HepG2 (cell line): ENCODE measurements at regions not wholly inside any gene's neighbourhood (a gene's known extent, or its start where the extent isn't known, plus 50 kb on each side); places are given as distances from the start of the nearest gene placed in this dataset.

Source experiments
- ATAC-seq: fragments of 200-7000 bp; cut with Tn5 transposase; 3 replicates; pipeline ENCODE4 v1.9.1; 2020; ENCODE audit warnings: mild to moderate bottlenecking, moderate library complexity
- BruUV-seq: library from RNA; stranded (reverse); fragments of 400-500 nt; replicated peaks from 2 replicates; lab custom pipeline; 2021; lab: Mats Ljungman, UMichigan
- CTCF ChIA-PET: fragments of 300-600 bp; formaldehyde crosslinking; extraction: SDS; loops from one replicate; lab custom pipeline; 2021; ENCODE audit warnings: low total read pairs, inconsistent platforms, low intra/inter-chr PET ratio; lab: Yijun Ruan, JAX
- POLR2A ChIA-PET: fragments of 350-600 bp; sonication (Branson Sonifier 250); formaldehyde crosslinking; loops from one replicate; lab custom pipeline; 2020; ENCODE audit warnings: antibody characterized with exemption, inconsistent platforms; lab: Yijun Ruan, JAX
- DNase-seq: peaks from one replicate; pipeline ENCODE4 v3.0.0-alpha.2; 2015; ENCODE audit warnings: low spot score
- FAIRE-seq: peaks from 3 replicates; lab custom pipeline; 2011; peaks lifted over from hg19 to GRCh38; lab: Jason Lieb, UNC
- H2AFZ ChIP-seq: one replicate; pipeline ENCODE4 v1.6.1; 2011; ENCODE audit warnings: low read length, inconsistent platforms
- H3K27ac ChIP-seq: fragments of 300-600 bp; 3 replicates; pipeline ENCODE4 v1.8.0; 2011; ENCODE audit warnings: mixed run types, mild to moderate bottlenecking, mixed read lengths, low read length, inconsistent platforms; ENCODE audit not compliant: insufficient read depth; ENCODE audit errors: extremely low read length
- H3K27me3 ChIP-seq, 2 experiments: fragments of 200-600 bp in 1 of 2; 2 replicates in 1 of 2; 3 replicates in 1 of 2; pipeline versions ENCODE4 v1.6.0 to v1.8.0; 2011; ENCODE audit warnings: low read length in 2 of 2, mild to moderate bottlenecking in 2 of 2, moderate library complexity in 2 of 2, inconsistent platforms in 1 of 2; ENCODE audit not compliant: insufficient read depth in 2 of 2, control insufficient read depth in 1 of 2
- H3K36me3 ChIP-seq, 2 experiments: fragments of 200-600 bp in 1 of 2; replicated peaks in 1 of 2; 2 replicates in 1 of 2; 3 replicates in 1 of 2; pipeline versions ENCODE4 v1.5.1 to v1.8.0; 2011; ENCODE audit warnings: low read length in 2 of 2, inconsistent platforms in 1 of 2; ENCODE audit not compliant: insufficient read depth in 2 of 2, control insufficient read depth in 1 of 2
- H3K4me1 ChIP-seq: 2 replicates; pipeline ENCODE4 v1.5.1; 2012; ENCODE audit warnings: low read length, inconsistent platforms; ENCODE audit not compliant: insufficient read depth
- H3K4me2 ChIP-seq: 2 replicates; pipeline ENCODE4 v1.6.0; 2011; ENCODE audit warnings: low read depth, low read length, inconsistent platforms
- H3K4me3 ChIP-seq, 3 experiments: fragments of 200-600 bp in 1 of 3; sonication (generic), shearing (Covaris generic) in 1 of 3; replicated peaks in 1 of 3; 2 replicates each; pipeline ENCODE4 v1.5.1; 2011 to 2016; ENCODE audit warnings: low read length in 3 of 3, inconsistent platforms in 2 of 3, low read depth in 2 of 3, mild to moderate bottlenecking in 2 of 3, control low read depth in 1 of 3, mixed read lengths in 1 of 3; ENCODE audit not compliant: insufficient read depth in 1 of 3
- H3K79me2 ChIP-seq: one replicate; pipeline ENCODE4 v1.6.1; 2011; ENCODE audit warnings: low read length, inconsistent platforms; ENCODE audit not compliant: insufficient read depth
- H3K9ac ChIP-seq: 2 replicates; pipeline ENCODE4 v1.6.0; 2011; ENCODE audit warnings: mild to moderate bottlenecking, low read depth, low read length, inconsistent platforms; ENCODE audit not compliant: insufficient read depth
- H3K9me3 ChIP-seq: 2 replicates; pipeline ENCODE4 v1.5.1; 2012; ENCODE audit warnings: mild to moderate bottlenecking, low read length
- H4K20me1 ChIP-seq: 2 replicates; pipeline ENCODE4 v1.6.0; 2011; ENCODE audit warnings: inconsistent platforms, mild to moderate bottlenecking, low read length, moderate library complexity; ENCODE audit not compliant: insufficient read depth
- MTA3 ChIP-seq: sonication (generic); formaldehyde crosslinking; IDR thresholded peaks from 2 replicates; pipeline ENCODE4 v1.4.0; 2020; ENCODE audit warnings: missing genetic modification reagents
- MXD3 ChIP-seq: IDR thresholded peaks from 2 replicates; pipeline ENCODE4 v1.6.1; 2016; ENCODE audit warnings: mild to moderate bottlenecking, missing biosample characterization, missing genetic modification reagents
- PPARG ChIP-seq: conservative IDR thresholded peaks from 2 replicates; pipeline ENCODE4 v1.6.1; 2016; ENCODE audit warnings: missing biosample characterization, missing genetic modification reagents
- TMF1 ChIP-seq: sonication (generic); formaldehyde crosslinking; IDR thresholded peaks from 2 replicates; pipeline ENCODE4 v1.8.1; 2022; ENCODE audit warnings: low read depth, missing genetic modification reagents
- ZFP36L2 ChIP-seq: sonication (generic); formaldehyde crosslinking; IDR thresholded peaks from 2 replicates; pipeline ENCODE4 v1.4.0; 2020; ENCODE audit warnings: missing genetic modification reagents
- ZNF3 ChIP-seq: IDR thresholded peaks from 2 replicates; pipeline ENCODE4 v1.7.0; 2017; ENCODE audit warnings: inconsistent platforms
- ZNF678 ChIP-seq: sonication (generic); formaldehyde crosslinking; IDR thresholded peaks from 2 replicates; pipeline ENCODE4 v1.4.0; 2020; ENCODE audit warnings: mild to moderate bottlenecking, missing genetic modification reagents
- ZNF766 ChIP-seq: sonication (generic); formaldehyde crosslinking; IDR thresholded peaks from 2 replicates; pipeline ENCODE4 v1.5.0; 2020; ENCODE audit warnings: missing genetic modification reagents, borderline replicate concordance
- ZNF800 ChIP-seq: sonication (generic); formaldehyde crosslinking; IDR thresholded peaks from 2 replicates; pipeline ENCODE4 v1.4.0; 2020; ENCODE audit warnings: missing genetic modification reagents
- WGBS: methylation state at CpG from one replicate; pipeline ENCODE4 v1.1.6; 2017; ENCODE audit warnings: low lambda C conversion rate; 5-methylcytosine and 5-hydroxymethylcytosine counted together
- in situ Hi-C: cut with HindIII; loops from 2 replicates; pipeline ENCODE4 v1.10.0; 2017; ENCODE audit warnings: low pct_unique_long_range_greater_than_20kb; ENCODE audit not compliant: extremely low pct_ligation_motif_present
- intact Hi-C: fragments of 100-400 bp; cut with micrococcal nuclease; formaldehyde crosslinking; loops from one replicate; pipeline ENCODE4 v1.10.0; 2022; ENCODE audit not compliant: unreplicated experiment

- intact Hi-C loops (no loop called here), in situ Hi-C loops (no loop called here)
- DNase-seq = no peak
- Histone ChIP-seq H3K36me3 (no peaks in the 10 kb centered on the region), H3K79me2 (no peaks in the 10 kb centered on the region), H2AFZ (no peak overlapping the region), H3K4me3 (no peak overlapping the region), H3K4me1 (no peaks in the 10 kb centered on the region), H3K27ac (no peak overlapping the region), H3K27me3 (peaks cover 0 to 54% of the 10 kb centered on the region in 2 experiments; a peak in 3 of 5 replicates), H4K20me1 (no peaks in the 10 kb centered on the region), H3K4me2 (no peak overlapping the region), H3K9ac (no peak overlapping the region), H3K9me3 (no peaks in the 10 kb centered on the region)
- CTCF ChIA-PET = no interaction called here
- BruUV-seq = no TSS peak
- no peak for TF ChIP-seq TMF1 (CRISPR knock-in tag)
- TF ChIP-seq ZNF800 (CRISPR knock-in tag) = no peak
- no peak for TF ChIP-seq ZNF678 (CRISPR knock-in tag)
- TF ChIP-seq PPARG (CRISPR knock-in tag) = no peak
- TF ChIP-seq MXD3 = no peak
- no peak for TF ChIP-seq ZNF766
- TF ChIP-seq ZFP36L2 (CRISPR knock-in tag) = no peak
- no peak for TF ChIP-seq ZNF3 (CRISPR knock-in tag)
- no peak for TF ChIP-seq MTA3
- no peak for FAIRE-seq
- ATAC-seq = no peak
- POLR2A ChIA-PET = no interaction called here
- 38% methylated on average over 4 of the region's 4 CpGs for WGBS
Observed at GRCh38 chr10:78414380-78414779, 380.7 kb downstream of the RPS24 start.
